OCI-LY3 (cell line): ENCODE measurements at regions not wholly inside any gene's neighbourhood (a gene's known extent, or its start where the extent isn't known, plus 50 kb on each side); places are given as distances from the start of the nearest gene placed in this dataset.

Experiments
- H2AFZ ChIP-seq: fragments of 200-600, 300-600 bp; shearing (Covaris generic); 2 replicates; pipeline ENCODE4 v1.6.0; 2014; ENCODE audit warnings: antibody characterized with exemption, low read depth, low read length
- H3K27ac ChIP-seq: fragments of 200-600, 300-600 bp; sonication (generic); 2 replicates; pipeline ENCODE4 v1.5.1; 2014; ENCODE audit warnings: mild to moderate bottlenecking, low read length, moderate library complexity, mixed read lengths
- H3K27me3 ChIP-seq: fragments of 200-600, 300-600 bp; sonication (generic); 2 replicates; pipeline ENCODE4 v1.6.1; 2014; ENCODE audit warnings: low read depth, low read length, mixed read lengths
- H3K36me3 ChIP-seq: fragments of 200-600, 300-600 bp; sonication (generic); replicated peaks from 2 replicates; pipeline ENCODE3; 2014; ENCODE audit warnings: low read depth, low read length, mixed read lengths
- H3K4me1 ChIP-seq: fragments of 300-600, 200-600 bp; sonication (generic); 2 replicates; pipeline ENCODE4 v1.6.1; 2014; ENCODE audit warnings: low read length, mixed read lengths
- H3K4me2 ChIP-seq: fragments of 200-600, 300-600 bp; sonication (generic); 2 replicates; pipeline ENCODE4 v1.6.1; 2014; ENCODE audit warnings: low read length, mixed read lengths
- H3K4me3 ChIP-seq: fragments of 300-600, 200-600 bp; sonication (generic); 2 replicates; pipeline ENCODE4 v1.5.1; 2014; ENCODE audit warnings: antibody characterized with exemption, mild to moderate bottlenecking, low read length, moderate library complexity
- H3K79me2 ChIP-seq: fragments of 300-600, 200-600 bp; shearing (Covaris generic); 2 replicates; pipeline ENCODE4 v1.6.1; 2014; ENCODE audit warnings: mild to moderate bottlenecking, low read length, mixed read lengths
- H3K9ac ChIP-seq: fragments of 300-600, 200-600 bp; shearing (Covaris generic); 2 replicates; pipeline ENCODE4 v1.6.0; 2014; ENCODE audit warnings: mild to moderate bottlenecking, low read length, moderate library complexity
- H3K9me3 ChIP-seq: fragments of 200-600, 300-600 bp; shearing (Covaris generic); 2 replicates; pipeline ENCODE4 v1.6.1; 2014; ENCODE audit warnings: low read length, mixed read lengths; ENCODE audit not compliant: insufficient read depth
- H4K20me1 ChIP-seq: fragments of 200-600, 300-600 bp; sonication (generic); 2 replicates; pipeline ENCODE4 v1.6.1; 2016; ENCODE audit warnings: low read length, mixed read lengths; ENCODE audit not compliant: insufficient read depth
- EZH2phosphoT487 ChIP-seq: fragments of 200-600 bp; shearing (Covaris generic); IDR thresholded peaks from 2 replicates; pipeline ENCODE4 v1.6.1; 2018; ENCODE audit warnings: antibody characterized with exemption, mixed run types, low read depth
- TF ChIP-seq, protein P1 (sequence below): fragments of 200-600, 300-600 bp; sonication (generic); IDR thresholded peaks from 2 replicates; pipeline ENCODE4 v1.5.1; 2014; ENCODE audit warnings: antibody characterized with exemption, low read length, low read depth

GRCh38 chr1:234990874-234991801, 137.5 kb downstream of the TOMM20 start:
- H2AFZ ChIP-seq: no peak overlapping the region
- H3K4me3 ChIP-seq: no peak overlapping the region
- no peaks in the 10 kb centered on the region for H4K20me1 ChIP-seq
- no peaks in the 10 kb centered on the region for H3K36me3 ChIP-seq
- H3K9me3 ChIP-seq: 0 out of 2 replicates have a peak, but pooled peaks cover 2% of the 10 kb centered on the region
- peaks cover 50% of the 10 kb centered on the region for H3K4me1 ChIP-seq
- H3K9ac ChIP-seq: no peak overlapping the region
- no peak overlapping the region for H3K27ac ChIP-seq
- no peaks in the 10 kb centered on the region for H3K27me3 ChIP-seq
- H3K4me2 ChIP-seq: no peak overlapping the region
- H3K79me2 ChIP-seq: no peaks in the 10 kb centered on the region
- TF ChIP-seq, protein P1, sequence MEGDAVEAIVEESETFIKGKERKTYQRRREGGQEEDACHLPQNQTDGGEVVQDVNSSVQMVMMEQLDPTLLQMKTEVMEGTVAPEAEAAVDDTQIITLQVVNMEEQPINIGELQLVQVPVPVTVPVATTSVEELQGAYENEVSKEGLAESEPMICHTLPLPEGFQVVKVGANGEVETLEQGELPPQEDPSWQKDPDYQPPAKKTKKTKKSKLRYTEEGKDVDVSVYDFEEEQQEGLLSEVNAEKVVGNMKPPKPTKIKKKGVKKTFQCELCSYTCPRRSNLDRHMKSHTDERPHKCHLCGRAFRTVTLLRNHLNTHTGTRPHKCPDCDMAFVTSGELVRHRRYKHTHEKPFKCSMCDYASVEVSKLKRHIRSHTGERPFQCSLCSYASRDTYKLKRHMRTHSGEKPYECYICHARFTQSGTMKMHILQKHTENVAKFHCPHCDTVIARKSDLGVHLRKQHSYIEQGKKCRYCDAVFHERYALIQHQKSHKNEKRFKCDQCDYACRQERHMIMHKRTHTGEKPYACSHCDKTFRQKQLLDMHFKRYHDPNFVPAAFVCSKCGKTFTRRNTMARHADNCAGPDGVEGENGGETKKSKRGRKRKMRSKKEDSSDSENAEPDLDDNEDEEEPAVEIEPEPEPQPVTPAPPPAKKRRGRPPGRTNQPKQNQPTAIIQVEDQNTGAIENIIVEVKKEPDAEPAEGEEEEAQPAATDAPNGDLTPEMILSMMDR: no peak
- TF ChIP-seq EZH2phosphoT487: no peak

GRCh38 chr1:234990328-234990675, 138.3 kb downstream of the TOMM20 start:
- TF ChIP-seq EZH2phosphoT487: no peak
- TF ChIP-seq, protein P1: no peak
- Histone ChIP-seq H3K79me2 (no peaks in the 10 kb centered on the region), H3K9ac (no peak overlapping the region), H3K4me2 (no peak overlapping the region), H3K36me3 (no peaks in the 10 kb centered on the region), H3K9me3 (0 out of 2 replicates have a peak, but pooled peaks cover 2% of the 10 kb centered on the region), H3K4me3 (no peak overlapping the region), H3K27ac (no peak overlapping the region), H2AFZ (no peak overlapping the region), H3K4me1 (peaks cover 56% of the 10 kb centered on the region), H3K27me3 (no peaks in the 10 kb centered on the region), H4K20me1 (no peaks in the 10 kb centered on the region)

GRCh38 chr1:234989479-234990327, 138.9 kb downstream of the TOMM20 start:
- H3K4me1 ChIP-seq: peaks cover 62% of the 10 kb centered on the region

More at GRCh38 chr1:234989479-234990327, 138.9 kb downstream of the TOMM20 start:
- Histone ChIP-seq H3K27ac (no peak overlapping the region), H3K4me2 (no peak overlapping the region), H3K36me3 (no peaks in the 10 kb centered on the region), H3K9me3 (0 out of 2 replicates have a peak, but pooled peaks cover 2% of the 10 kb centered on the region), H3K4me3 (no peak overlapping the region), H3K79me2 (no peaks in the 10 kb centered on the region), H4K20me1 (no peaks in the 10 kb centered on the region), H3K9ac (no peak overlapping the region), H3K27me3 (no peaks in the 10 kb centered on the region), H2AFZ (no peak overlapping the region)
- TF ChIP-seq, protein P1: no peak
- TF ChIP-seq EZH2phosphoT487: no peak
